SK-N-SH (cell line): ENCODE measurements at regions not wholly inside any gene's neighbourhood (a gene's known extent, or its start where the extent isn't known, plus 50 kb on each side); places are given as distances from the start of the nearest gene placed in this dataset.

Source experiments
- CTCF ChIA-PET: fragments of 300-600, 350-600 bp; formaldehyde crosslinking; extraction: SDS; loops from one replicate; lab custom pipeline; 2021; lab: Yijun Ruan, JAX
- POLR2A ChIA-PET: fragments of 350-600 bp; sonication (Branson Sonifier 250); formaldehyde crosslinking; extraction: SDS; loops from one replicate; lab custom pipeline; 2020; ENCODE audit warnings: antibody characterized with exemption, inconsistent platforms; lab: Yijun Ruan, JAX
- DNase-seq: peaks from one replicate; pipeline ENCODE4 v3.0.0; 2012
- H2AFZ ChIP-seq: fragments of 200-600 bp; sonication (generic); 2 replicates; pipeline ENCODE4 v1.8.1; 2016; ENCODE audit warnings: antibody characterized with exemption, mild to moderate bottlenecking, low read depth
- H3F3A ChIP-seq: fragments of 200-600 bp; sonication (generic); replicated peaks from 2 replicates; pipeline ENCODE3; 2016; ENCODE audit warnings: antibody characterized with exemption, mild to moderate bottlenecking; ENCODE audit not compliant: insufficient read depth
- H3K27ac ChIP-seq, 2 experiments: fragments of 200-500 bp in 1 of 2; fragments of 200-600 bp in 1 of 2; sonication (Bioruptor generic) in 1 of 2; sonication (generic), shearing (Covaris generic) in 1 of 2; 2 replicates each; pipeline versions ENCODE4 v1.5.1 to v1.6.1; 2014 to 2016; ENCODE audit warnings: low read depth in 2 of 2, inconsistent platforms in 1 of 2, low read length in 1 of 2, mild to moderate bottlenecking in 1 of 2, mixed read lengths in 1 of 2
- H3K27me3 ChIP-seq: fragments of 200-600 bp; sonication (generic), shearing (Covaris generic); 2 replicates; pipeline ENCODE4 v1.6.1; 2016; ENCODE audit warnings: mixed run types; ENCODE audit not compliant: insufficient read depth
- H3K36me3 ChIP-seq, 2 experiments: fragments of 200-500 bp in 1 of 2; fragments of 200-600 bp in 1 of 2; sonication (Bioruptor generic) in 1 of 2; sonication (generic) in 1 of 2; replicated peaks in 1 of 2; 2 replicates each; pipeline versions ENCODE3 to v1.5.1; 2014 to 2016; ENCODE audit warnings: low read length in 1 of 2, mild to moderate bottlenecking in 1 of 2; ENCODE audit not compliant: insufficient read depth in 2 of 2, control insufficient read depth in 1 of 2
- H3K4me1 ChIP-seq, 2 experiments: fragments of 200-500 bp in 1 of 2; fragments of 200-600 bp in 1 of 2; sonication (Bioruptor generic) in 1 of 2; sonication (generic), shearing (Covaris generic) in 1 of 2; 2 replicates each; pipeline versions ENCODE4 v1.5.1 to v1.6.1; 2014 to 2016; ENCODE audit warnings: low read depth in 1 of 2, low read length in 1 of 2, mixed run types in 1 of 2; ENCODE audit not compliant: insufficient read depth in 2 of 2, control insufficient read depth in 1 of 2
- H3K4me2 ChIP-seq: fragments of 200-600 bp; sonication (generic), shearing (Covaris generic); 2 replicates; pipeline ENCODE4 v1.6.1; 2017; ENCODE audit warnings: mixed run types
- H3K4me3 ChIP-seq, 2 experiments: fragments of 200-500 bp in 1 of 2; fragments of 200-600 bp in 1 of 2; sonication (Bioruptor generic) in 1 of 2; sonication (generic), shearing (Covaris generic) in 1 of 2; 2 replicates each; pipeline versions ENCODE4 v1.5.1 to v1.8.1; 2014 to 2016; ENCODE audit warnings: low read depth in 2 of 2, inconsistent platforms in 1 of 2, low read length in 1 of 2, mild to moderate bottlenecking in 1 of 2, mixed read lengths in 1 of 2, moderate library complexity in 1 of 2
- H3K79me2 ChIP-seq: fragments of 200-600 bp; sonication (generic); 2 replicates; pipeline ENCODE4 v1.8.1; 2017; ENCODE audit warnings: mild to moderate bottlenecking; ENCODE audit not compliant: insufficient read depth
- H3K9ac ChIP-seq: fragments of 200-600 bp; sonication (generic); 2 replicates; pipeline ENCODE4 v1.6.1; 2017; ENCODE audit warnings: mixed run types
- H3K9me2 ChIP-seq: fragments of 200-600 bp; sonication (generic); 2 replicates; pipeline ENCODE4 v1.6.1; 2017; ENCODE audit warnings: mixed run types
- H3K9me3 ChIP-seq: fragments of 200-600 bp; sonication (generic); 2 replicates; pipeline ENCODE4 v1.6.1; 2017; ENCODE audit warnings: mixed run types, mild to moderate bottlenecking, moderate library complexity
- H4K20me1 ChIP-seq: fragments of 200-600 bp; sonication (generic); 2 replicates; pipeline ENCODE4 v1.6.1; 2017; ENCODE audit warnings: mild to moderate bottlenecking, mixed run types; ENCODE audit not compliant: insufficient read depth
- CHD2 ChIP-seq: fragments of 150-350 bp; IDR thresholded peaks from 2 replicates; pipeline ENCODE4 v1.6.1; 2018; ENCODE audit warnings: low read length; ENCODE audit not compliant: partially characterized antibody
- ELF1 ChIP-seq: IDR thresholded peaks from 2 replicates; pipeline ENCODE4 v1.4.0; 2012
- FOXJ3 ChIP-seq: sonication (generic); formaldehyde crosslinking; IDR thresholded peaks from 2 replicates; pipeline ENCODE4 v1.5.1; 2020; ENCODE audit warnings: mild to moderate bottlenecking, missing genetic modification reagents
- GABPA ChIP-seq: IDR thresholded peaks from 2 replicates; pipeline ENCODE4 v1.4.0; 2012; ENCODE audit warnings: low read depth, mild to moderate bottlenecking
- IRF3 ChIP-seq: fragments of 150-350 bp; IDR thresholded peaks from 2 replicates; pipeline ENCODE4 v1.6.1; 2016; ENCODE audit warnings: mild to moderate bottlenecking, low read depth, low read length
- MAX ChIP-seq: IDR thresholded peaks from 2 replicates; pipeline ENCODE4 v1.4.0; 2012; ENCODE audit warnings: low read depth
- MEF2A ChIP-seq: IDR thresholded peaks from 2 replicates; pipeline ENCODE4 v1.4.0; 2012; ENCODE audit warnings: low read depth, borderline replicate concordance
- NRF1 ChIP-seq: IDR thresholded peaks from 2 replicates; pipeline ENCODE4 v1.6.1; 2012; ENCODE audit warnings: low read depth, mild to moderate bottlenecking, low read length
- REST ChIP-seq: IDR thresholded peaks from 2 replicates; pipeline ENCODE4 v1.6.1; 2012; ENCODE audit warnings: mild to moderate bottlenecking, low read depth, low read length, moderate library complexity
- RFX5 ChIP-seq: IDR thresholded peaks from 2 replicates; pipeline ENCODE4 v1.6.1; 2012; ENCODE audit warnings: mild to moderate bottlenecking, improper control_type of control experiment, low read length
- RXRA ChIP-seq: IDR thresholded peaks from 2 replicates; pipeline ENCODE4 v1.4.0; 2012; ENCODE audit warnings: low read depth, mild to moderate bottlenecking, borderline replicate concordance
- TAF1 ChIP-seq: IDR thresholded peaks from 2 replicates; pipeline ENCODE4 v1.6.1; 2012; ENCODE audit warnings: low read depth, mild to moderate bottlenecking, low read length, moderate library complexity, borderline replicate concordance
- TEAD4 ChIP-seq: IDR thresholded peaks from 2 replicates; pipeline ENCODE4 v1.4.0; 2012; ENCODE audit warnings: mild to moderate bottlenecking, borderline replicate concordance; ENCODE audit not compliant: insufficient read depth
- YY1 ChIP-seq: IDR thresholded peaks from 2 replicates; pipeline ENCODE4 v1.4.0; 2012; ENCODE audit warnings: low read depth, mild to moderate bottlenecking
- WGBS: methylation state at CpG from one replicate; pipeline ENCODE4 v1.1.6; 2017; ENCODE audit warnings: low lambda C conversion rate; 5-methylcytosine and 5-hydroxymethylcytosine counted together
- TF ChIP-seq, protein P1 (sequence below): IDR thresholded peaks from 2 replicates; pipeline ENCODE4 v1.4.0; 2012; ENCODE audit warnings: low read depth, borderline replicate concordance

- H3K27me3 ChIP-seq, result no peaks in the 10 kb centered on the region; the same call in 1 of the 2 replicates
- H4K20me1 ChIP-seq, result no peaks in the 10 kb centered on the region
- CTCF ChIA-PET, result interaction anchor here (1.6 kb wide), 1 partner anchor 25 kb away, joined by 3 read pairs; no protein-coding TSS in a partner anchor
- DNase-seq, result no peak
- POLR2A ChIA-PET, result no interaction called here
- no peak overlapping the region for H3K4me3 ChIP-seq
- WGBS, result 51% methylated on average over 4 of the region's 4 CpGs
- H3K9ac ChIP-seq, result no peak overlapping the region
- no peaks in the 10 kb centered on the region for H3F3A ChIP-seq
- TF ChIP-seq CHD2, result no peak
- TF ChIP-seq MEF2A, result no peak
- no peak for TF ChIP-seq GABPA
- no peak for TF ChIP-seq NRF1
- no peak for TF ChIP-seq REST
- no peak for TF ChIP-seq RXRA
- no peak for TF ChIP-seq TEAD4
- no peak for TF ChIP-seq IRF3
- TF ChIP-seq, protein P1, sequence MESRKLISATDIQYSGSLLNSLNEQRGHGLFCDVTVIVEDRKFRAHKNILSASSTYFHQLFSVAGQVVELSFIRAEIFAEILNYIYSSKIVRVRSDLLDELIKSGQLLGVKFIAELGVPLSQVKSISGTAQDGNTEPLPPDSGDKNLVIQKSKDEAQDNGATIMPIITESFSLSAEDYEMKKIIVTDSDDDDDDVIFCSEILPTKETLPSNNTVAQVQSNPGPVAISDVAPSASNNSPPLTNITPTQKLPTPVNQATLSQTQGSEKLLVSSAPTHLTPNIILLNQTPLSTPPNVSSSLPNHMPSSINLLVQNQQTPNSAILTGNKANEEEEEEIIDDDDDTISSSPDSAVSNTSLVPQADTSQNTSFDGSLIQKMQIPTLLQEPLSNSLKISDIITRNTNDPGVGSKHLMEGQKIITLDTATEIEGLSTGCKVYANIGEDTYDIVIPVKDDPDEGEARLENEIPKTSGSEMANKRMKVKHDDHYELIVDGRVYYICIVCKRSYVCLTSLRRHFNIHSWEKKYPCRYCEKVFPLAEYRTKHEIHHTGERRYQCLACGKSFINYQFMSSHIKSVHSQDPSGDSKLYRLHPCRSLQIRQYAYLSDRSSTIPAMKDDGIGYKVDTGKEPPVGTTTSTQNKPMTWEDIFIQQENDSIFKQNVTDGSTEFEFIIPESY, result no peak
- TF ChIP-seq FOXJ3, result no peak
- TF ChIP-seq YY1, result no peak
- TF ChIP-seq TAF1, result no peak
- no peak for TF ChIP-seq ELF1
- no peak for TF ChIP-seq MAX
- no peak for TF ChIP-seq RFX5
- TF ChIP-seq, all 33 proteins: peak for 0
- H3K4me2 ChIP-seq, result no peak overlapping the region
- H3K36me3 ChIP-seq, result no peaks in the 10 kb centered on the region
- no peak overlapping the region for H2AFZ ChIP-seq
- no peak overlapping the region for H3K27ac ChIP-seq
- no peaks in the 10 kb centered on the region for H3K4me1 ChIP-seq
- no peaks in the 10 kb centered on the region for H3K9me2 ChIP-seq
- H3K79me2 ChIP-seq, result no peaks in the 10 kb centered on the region
- no peaks in the 10 kb centered on the region for H3K9me3 ChIP-seq
Measured at GRCh38 chr5:39604491-39604890, 179.7 kb upstream of the DAB2 start.
